GM13976 (cell line): ENCODE measurements at regions not wholly inside any gene's neighbourhood (a gene's known extent, or its start where the extent isn't known, plus 50 kb on each side); places are given as distances from the start of the nearest gene placed in this dataset.

Experiments used
- DNase-seq: peaks from one replicate; pipeline ENCODE4 v3.0.0; 2012; ENCODE audit warnings: low spot score
- CTCF ChIP-seq: IDR thresholded peaks from 2 replicates; pipeline ENCODE4 v1.5.1; 2012; ENCODE audit warnings: borderline replicate concordance, mild to moderate bottlenecking; ENCODE audit not compliant: insufficient read depth; ENCODE audit errors: extremely low read depth, missing control alignments, control extremely low read depth
- in situ Hi-C: fragments of 300-500 bp; cut with MboI; formaldehyde crosslinking; loops from one replicate; pipeline ENCODE4 v1.12.0; 2022; ENCODE audit warnings: low sequenced_read_pairs, mixed read lengths, inconsistent platforms; ENCODE audit not compliant: unreplicated experiment

- no peak for TF ChIP-seq CTCF
- DNase-seq: no peak
- in situ Hi-C loops: no loop called here
Measured at GRCh38 chr7:97635622-97636021, 96.3 kb upstream of the TAC1 start.

GRCh38 chr7:97639036-97639435 lies 92.8 kb upstream of the TAC1 start:
- no peak for TF ChIP-seq CTCF
- in situ Hi-C loops: no loop called here
- no peak for DNase-seq

GRCh38 chr7:97659363-97660045 lies 72.4 kb upstream of the TAC1 start:
- in situ Hi-C loops: no loop called here
- no peak for TF ChIP-seq CTCF
- DNase-seq: no peak

GRCh38 chr7:97667359-97667758 lies 64.5 kb upstream of the TAC1 start:
- in situ Hi-C loops: no loop called here
- TF ChIP-seq CTCF: no peak
- DNase-seq: no peak

- no peak for DNase-seq
- no peak for TF ChIP-seq CTCF
- in situ Hi-C loops: no loop called here
Measured at GRCh38 chr7:97671571-97671970, 60.3 kb upstream of the TAC1 start.

GRCh38 chr7:97680622-97681021 lies 51.3 kb upstream of the TAC1 start:
- in situ Hi-C loops: no loop called here
- no peak for TF ChIP-seq CTCF
- no peak for DNase-seq
